ENCODE measurements at regions not wholly inside any gene's neighbourhood (a gene's known extent, or its start where the extent isn't known, plus 50 kb on each side); places are given as distances from the start of the nearest gene placed in this dataset.

DNA sequence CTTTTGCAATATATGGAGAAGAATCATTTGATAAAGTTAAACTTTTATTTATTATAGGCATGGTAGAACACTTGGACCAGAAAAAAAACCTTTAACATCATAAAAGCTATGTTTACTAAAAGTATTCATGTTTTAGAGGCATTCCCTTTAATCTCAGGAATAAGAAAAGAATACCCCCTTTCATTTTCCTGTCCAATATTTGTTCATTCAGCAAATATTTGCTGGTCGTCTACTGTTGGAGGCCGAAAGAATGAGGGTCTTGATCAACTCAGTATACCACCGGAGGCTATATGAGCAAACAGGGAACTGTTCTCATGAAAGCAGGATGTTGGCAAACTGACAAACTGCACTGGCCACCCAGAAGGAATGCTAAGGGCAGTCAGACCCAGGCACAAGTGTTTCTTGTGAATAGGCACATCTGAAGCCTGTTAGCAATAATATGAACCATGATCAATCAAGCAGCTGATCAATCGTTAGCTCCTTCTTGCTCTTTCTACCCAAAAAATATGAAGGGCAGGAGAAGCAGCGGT is 480.8 kb upstream of the FAT1 start:
- H3K36me3 ChIP-seq (ENCODE audit: control insufficient read depth in 2 of 2, insufficient read depth in 2 of 2, low read length in 2 of 2), result no peaks in the 10 kb centered on the region

DNA sequence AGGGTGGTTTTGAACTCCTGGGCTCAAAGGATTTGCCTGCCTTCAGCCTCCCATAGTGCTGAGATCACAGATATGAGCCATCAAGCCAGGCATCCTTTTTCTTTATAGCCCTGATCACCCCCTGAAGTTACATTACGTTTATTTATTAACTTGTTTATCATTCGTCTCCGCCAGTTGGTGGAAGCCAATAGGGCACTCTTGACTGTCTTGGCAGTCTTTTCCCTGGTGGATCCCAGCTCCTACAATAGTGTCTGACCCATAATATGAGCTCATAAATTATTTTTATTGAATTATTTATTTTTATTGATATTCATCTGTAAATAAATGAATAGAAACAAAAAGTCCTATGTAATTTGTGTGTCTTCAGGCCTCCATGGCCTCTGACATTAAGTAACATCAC is 484.3 kb upstream of the FAT1 start:
- Histone ChIP-seq H3K27ac (ENCODE audit: low read length) (no peak overlapping the region), H3K9me3 (ENCODE audit: control insufficient read depth in 2 of 2, low read length in 2 of 2) (no peaks in the 10 kb centered on the region), H3K4me3 (ENCODE audit: low read length in 2 of 2) (no peak overlapping the region), H3K4me1 (ENCODE audit: control insufficient read depth, insufficient read depth, low read length) (no peaks in the 10 kb centered on the region), H3K9ac (ENCODE audit: low read length in 2 of 2) (no peak overlapping the region), H3K27me3 (ENCODE audit: control insufficient read depth in 1 of 2, insufficient read depth in 2 of 2, low read length in 2 of 2) (no peaks in the 10 kb centered on the region), H3K36me3 (ENCODE audit: control insufficient read depth in 2 of 2, insufficient read depth in 2 of 2, low read length in 2 of 2) (no peaks in the 10 kb centered on the region)

More for the DNA sequence above, 480.8 kb upstream of the FAT1 start:
- no peak overlapping the region for H3K27ac ChIP-seq (ENCODE audit: low read length)
- no peak overlapping the region for H3K4me3 ChIP-seq (ENCODE audit: low read length in 2 of 2)
- H3K9ac ChIP-seq (ENCODE audit: low read length in 2 of 2), result no peak overlapping the region
- peaks cover 0 to 2% of the 10 kb centered on the region in 2 donors for H3K9me3 ChIP-seq (ENCODE audit: control insufficient read depth in 2 of 2, low read length in 2 of 2)
- no peaks in the 10 kb centered on the region for H3K27me3 ChIP-seq (ENCODE audit: control insufficient read depth in 1 of 2, insufficient read depth in 2 of 2, low read length in 2 of 2)
- no peaks in the 10 kb centered on the region for H3K4me1 ChIP-seq (ENCODE audit: control insufficient read depth, insufficient read depth, low read length)

DNA sequence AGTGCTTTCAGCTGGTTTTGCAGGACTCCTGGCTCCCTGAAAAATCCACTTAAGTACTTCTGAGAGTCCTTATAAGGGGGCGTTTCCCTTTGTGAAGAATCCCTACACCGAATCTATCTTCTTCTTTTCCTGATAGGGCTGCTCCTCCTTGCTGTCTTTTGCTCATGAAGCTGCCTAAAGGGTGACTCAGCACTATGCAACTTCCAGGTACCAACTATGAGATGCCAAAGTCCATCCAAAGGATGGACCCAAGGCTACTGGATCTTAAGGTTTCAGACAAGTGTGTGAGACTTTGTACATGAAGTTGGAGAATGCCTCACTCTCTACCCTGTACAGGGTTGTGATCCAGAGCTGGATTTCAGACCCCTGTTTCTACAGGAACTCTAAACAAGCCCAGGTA is 485.0 kb upstream of the FAT1 start:
- Histone ChIP-seq H3K4me1 (ENCODE audit: control insufficient read depth, insufficient read depth, low read length) (no peaks in the 10 kb centered on the region), H3K36me3 (ENCODE audit: control insufficient read depth in 2 of 2, insufficient read depth in 2 of 2, low read length in 2 of 2) (no peaks in the 10 kb centered on the region), H3K27ac (ENCODE audit: low read length) (no peak overlapping the region)

DNA sequence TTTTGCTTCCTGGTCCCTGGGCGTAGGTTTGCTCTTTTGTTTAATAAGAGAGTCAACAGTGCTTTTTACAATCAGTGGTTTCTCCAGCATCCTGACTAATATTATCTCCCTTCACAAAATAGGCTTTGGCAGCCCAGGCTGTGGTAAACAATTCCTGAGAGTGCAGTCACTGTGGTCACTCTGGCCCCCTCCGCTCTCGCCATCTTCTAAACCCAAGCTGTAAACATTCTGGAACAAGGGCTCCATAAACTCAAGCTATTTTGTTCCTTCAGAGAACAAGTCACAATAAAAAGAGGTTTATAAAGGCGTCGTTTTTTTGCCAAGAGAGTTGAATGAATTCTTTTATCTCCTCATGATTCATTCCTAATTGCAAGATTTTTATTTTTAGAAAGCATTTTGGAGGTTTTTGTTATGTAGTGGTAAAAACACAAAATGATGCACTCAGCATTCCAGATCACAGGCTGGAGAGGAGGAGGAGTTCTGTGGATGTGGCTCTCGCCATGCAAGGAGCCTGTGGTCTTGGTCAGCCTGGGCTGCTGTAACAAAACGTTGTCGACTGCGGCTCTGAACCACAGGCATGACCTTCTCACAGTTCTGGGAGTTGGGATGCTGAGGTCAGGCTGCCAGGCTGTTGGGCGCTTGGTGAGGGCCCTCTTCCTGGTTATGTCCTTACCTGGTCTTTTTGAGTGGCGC is 486.4 kb upstream of the FAT1 start:
- Histone ChIP-seq H3K27ac (ENCODE audit: low read length) (no peak overlapping the region), H3K27me3 (ENCODE audit: control insufficient read depth in 1 of 2, insufficient read depth in 2 of 2, low read length in 2 of 2) (no peaks in the 10 kb centered on the region), H3K9me3 (ENCODE audit: control insufficient read depth in 2 of 2, low read length in 2 of 2) (no peaks in the 10 kb centered on the region), H3K4me3 (ENCODE audit: low read length in 2 of 2) (no peak overlapping the region), H3K36me3 (ENCODE audit: control insufficient read depth in 2 of 2, insufficient read depth in 2 of 2, low read length in 2 of 2) (no peaks in the 10 kb centered on the region), H3K4me1 (ENCODE audit: control insufficient read depth, insufficient read depth, low read length) (no peaks in the 10 kb centered on the region), H3K9ac (ENCODE audit: low read length in 2 of 2) (no peak overlapping the region)

More for the DNA sequence above, 485.0 kb upstream of the FAT1 start:
- no peaks in the 10 kb centered on the region for H3K9me3 ChIP-seq (ENCODE audit: control insufficient read depth in 2 of 2, low read length in 2 of 2)
- H3K9ac ChIP-seq (ENCODE audit: low read length in 2 of 2), result no peak overlapping the region
- H3K27me3 ChIP-seq (ENCODE audit: control insufficient read depth in 1 of 2, insufficient read depth in 2 of 2, low read length in 2 of 2), result no peaks in the 10 kb centered on the region
- H3K4me3 ChIP-seq (ENCODE audit: low read length in 2 of 2), result no peak overlapping the region

DNA sequence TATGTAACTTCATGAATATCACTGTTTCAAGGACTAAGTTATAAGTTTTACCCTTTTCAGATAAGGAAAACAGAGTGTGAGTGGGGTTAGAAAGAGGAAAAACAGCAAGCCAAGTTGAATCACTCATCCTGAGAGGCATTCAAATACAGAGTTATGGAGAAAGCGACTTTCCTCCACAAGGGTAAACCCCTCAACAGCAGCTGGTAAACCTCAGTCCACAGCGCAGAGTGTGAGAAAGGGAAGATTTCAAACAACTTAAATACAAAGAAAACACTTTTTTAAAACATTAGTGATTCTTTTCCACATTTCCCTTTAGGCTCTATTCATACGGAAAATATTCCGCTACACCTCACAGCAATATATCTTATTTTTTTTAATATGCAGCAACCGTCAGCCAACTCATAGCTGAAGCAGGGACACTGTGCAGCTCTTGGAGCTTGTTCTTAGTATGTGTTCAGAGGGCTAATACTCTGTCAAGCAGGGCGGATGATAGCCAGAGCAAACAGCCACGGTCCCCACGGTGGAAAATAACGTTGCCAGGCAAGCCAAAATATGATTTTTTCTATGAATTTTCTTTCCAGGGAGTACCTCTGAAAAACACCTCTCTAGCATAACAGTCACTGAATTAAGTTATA is 488.9 kb upstream of the FAT1 start:
- H3K27ac ChIP-seq (ENCODE audit: low read length), result no peak overlapping the region
- no peaks in the 10 kb centered on the region for H3K4me1 ChIP-seq (ENCODE audit: control insufficient read depth, insufficient read depth, low read length)
- no peaks in the 10 kb centered on the region for H3K9me3 ChIP-seq (ENCODE audit: control insufficient read depth in 2 of 2, low read length in 2 of 2)
- H3K36me3 ChIP-seq (ENCODE audit: control insufficient read depth in 2 of 2, insufficient read depth in 2 of 2, low read length in 2 of 2), result no peaks in the 10 kb centered on the region
- no peak overlapping the region for H3K4me3 ChIP-seq (ENCODE audit: low read length in 2 of 2)
- H3K27me3 ChIP-seq (ENCODE audit: control insufficient read depth in 1 of 2, insufficient read depth in 2 of 2, low read length in 2 of 2), result no peaks in the 10 kb centered on the region
- H3K9ac ChIP-seq (ENCODE audit: low read length in 2 of 2), result no peak overlapping the region

DNA sequence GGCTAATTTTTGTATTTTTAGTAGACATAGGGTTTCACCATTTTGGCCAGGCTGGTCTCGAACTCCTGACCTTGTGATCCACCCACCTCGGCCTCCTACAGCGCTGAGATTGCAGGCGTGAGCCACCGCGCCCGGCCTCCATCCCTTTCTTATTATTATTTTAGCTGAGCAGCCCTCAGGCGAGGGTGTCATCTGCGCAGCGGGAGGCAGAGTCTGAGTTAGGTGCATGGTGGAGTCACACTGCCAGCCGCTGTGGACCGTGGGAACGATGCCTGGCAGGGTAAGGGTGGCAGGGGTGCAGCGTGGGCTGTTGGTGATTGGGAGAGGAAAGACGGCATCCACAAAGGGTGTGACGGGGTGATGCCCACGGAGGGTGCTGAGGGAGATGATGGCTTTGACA is 491.8 kb upstream of the FAT1 start:
- Histone ChIP-seq H3K36me3 (ENCODE audit: control insufficient read depth in 2 of 2, insufficient read depth in 2 of 2, low read length in 2 of 2) (no peaks in the 10 kb centered on the region), H3K9ac (ENCODE audit: low read length in 2 of 2) (no peak overlapping the region), H3K27me3 (ENCODE audit: control insufficient read depth in 1 of 2, insufficient read depth in 2 of 2, low read length in 2 of 2) (no peaks in the 10 kb centered on the region), H3K4me3 (ENCODE audit: low read length in 2 of 2) (no peak overlapping the region), H3K4me1 (ENCODE audit: control insufficient read depth, insufficient read depth, low read length) (no peaks in the 10 kb centered on the region), H3K9me3 (ENCODE audit: control insufficient read depth in 2 of 2, low read length in 2 of 2) (no peaks in the 10 kb centered on the region), H3K27ac (ENCODE audit: low read length) (no peak overlapping the region)

DNA sequence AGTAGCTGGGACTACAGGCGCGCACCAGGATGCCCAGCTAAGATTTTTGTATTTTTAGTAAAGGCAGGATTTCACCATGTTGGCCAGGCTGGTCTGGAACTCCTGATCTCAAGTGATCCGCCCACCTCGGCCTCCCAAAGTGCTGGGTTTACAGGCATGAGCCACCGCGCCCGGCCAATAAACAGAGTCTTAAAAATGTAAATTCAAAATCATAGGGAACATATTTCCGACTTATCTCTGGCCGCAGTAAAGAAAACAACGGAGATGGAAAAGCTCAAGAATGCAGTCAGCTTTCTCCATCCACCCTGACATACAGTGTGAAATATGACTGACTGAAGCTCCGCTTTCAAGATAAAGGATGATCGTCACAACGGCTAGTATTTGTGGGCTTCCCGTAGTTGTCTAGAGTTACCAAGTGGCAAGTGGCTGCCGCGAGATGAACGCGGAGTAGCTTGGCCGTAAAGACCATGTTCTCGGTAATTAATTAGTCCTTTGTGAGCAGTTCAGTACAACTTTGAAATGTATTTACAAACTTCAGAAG is 495.1 kb upstream of the FAT1 start:
- no peaks in the 10 kb centered on the region for H3K27me3 ChIP-seq (ENCODE audit: control insufficient read depth in 1 of 2, insufficient read depth in 2 of 2, low read length in 2 of 2)
- no peaks in the 10 kb centered on the region for H3K36me3 ChIP-seq (ENCODE audit: control insufficient read depth in 2 of 2, insufficient read depth in 2 of 2, low read length in 2 of 2)
- no peak overlapping the region for H3K27ac ChIP-seq (ENCODE audit: low read length)
- H3K4me1 ChIP-seq (ENCODE audit: control insufficient read depth, insufficient read depth, low read length), result no peaks in the 10 kb centered on the region
- no peak overlapping the region for H3K9ac ChIP-seq (ENCODE audit: low read length in 2 of 2)
- H3K4me3 ChIP-seq (ENCODE audit: low read length in 2 of 2), result no peak overlapping the region
- H3K9me3 ChIP-seq (ENCODE audit: control insufficient read depth in 2 of 2, low read length in 2 of 2), result no peaks in the 10 kb centered on the region

DNA sequence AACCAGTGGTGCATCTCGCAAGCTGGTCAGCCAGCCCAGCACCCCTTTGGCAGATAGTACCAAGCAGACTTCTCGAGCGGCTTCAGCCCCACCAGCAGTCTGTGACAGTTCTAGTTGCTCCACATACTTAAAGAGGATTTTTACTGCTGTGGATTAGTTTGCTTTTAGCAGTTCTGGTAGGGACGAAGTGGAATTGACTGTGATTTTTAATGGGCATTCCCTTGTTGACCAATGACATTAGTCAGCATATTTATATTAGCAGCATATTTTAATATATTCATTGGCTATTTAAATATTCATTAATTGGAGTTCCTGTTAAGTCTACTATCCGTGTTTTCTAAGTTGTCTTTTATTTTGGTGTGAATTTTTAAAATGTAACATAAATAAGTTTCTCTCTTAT is 500.9 kb upstream of the FAT1 start:
- H3K4me1 ChIP-seq (ENCODE audit: control insufficient read depth, insufficient read depth, low read length), result no peaks in the 10 kb centered on the region
- H3K27me3 ChIP-seq (ENCODE audit: control insufficient read depth in 1 of 2, insufficient read depth in 2 of 2, low read length in 2 of 2), result no peaks in the 10 kb centered on the region
- H3K36me3 ChIP-seq (ENCODE audit: control insufficient read depth in 2 of 2, insufficient read depth in 2 of 2, low read length in 2 of 2), result no peaks in the 10 kb centered on the region
- no peaks in the 10 kb centered on the region for H3K9me3 ChIP-seq (ENCODE audit: control insufficient read depth in 2 of 2, low read length in 2 of 2)
- no peak overlapping the region for H3K27ac ChIP-seq (ENCODE audit: low read length)
- H3K9ac ChIP-seq (ENCODE audit: low read length in 2 of 2), result no peak overlapping the region
- no peak overlapping the region for H3K4me3 ChIP-seq (ENCODE audit: low read length in 2 of 2)

DNA sequence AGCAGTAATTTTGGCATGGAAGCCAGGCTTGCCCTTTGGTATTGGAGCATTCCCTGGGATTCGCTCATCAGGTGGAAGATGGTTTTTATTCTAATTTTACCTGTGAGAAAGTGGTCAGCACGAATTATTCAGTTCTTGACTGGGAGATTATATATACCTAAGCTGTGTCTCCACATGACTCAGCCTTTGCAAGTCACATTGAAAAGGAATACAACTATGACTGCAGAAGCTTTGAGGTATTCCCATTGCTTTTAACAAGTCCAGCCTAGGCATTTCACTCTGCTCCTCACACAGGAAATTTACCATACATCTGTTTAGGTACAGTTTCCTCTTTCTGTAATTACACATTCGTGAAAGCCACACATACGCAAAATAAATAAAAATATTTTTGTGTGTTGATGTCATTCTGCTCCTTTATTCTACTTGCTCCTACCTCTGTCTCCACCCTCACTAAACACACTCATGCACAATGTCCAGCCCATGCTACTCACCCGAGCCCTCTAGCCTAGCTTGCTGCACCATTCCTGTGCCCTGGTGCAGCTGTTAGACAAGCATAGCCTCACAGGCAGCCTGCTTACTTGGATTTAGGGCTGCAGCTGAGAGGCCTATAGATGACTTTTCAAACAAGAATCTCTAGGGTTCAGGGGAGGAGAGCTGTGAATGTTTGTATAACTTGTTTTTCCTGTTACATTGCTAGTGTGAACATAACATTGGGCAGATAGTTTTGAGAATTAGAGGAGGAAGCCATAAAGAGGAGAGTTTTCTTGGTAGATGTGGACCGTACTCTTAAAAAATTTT is 504.4 kb upstream of the FAT1 start:
- no peaks in the 10 kb centered on the region for H3K36me3 ChIP-seq (ENCODE audit: control insufficient read depth in 2 of 2, insufficient read depth in 2 of 2, low read length in 2 of 2)
- no peaks in the 10 kb centered on the region for H3K27me3 ChIP-seq (ENCODE audit: control insufficient read depth in 1 of 2, insufficient read depth in 2 of 2, low read length in 2 of 2)
- no peaks in the 10 kb centered on the region for H3K4me1 ChIP-seq (ENCODE audit: control insufficient read depth, insufficient read depth, low read length)
- H3K4me3 ChIP-seq (ENCODE audit: low read length in 2 of 2), result no peak overlapping the region
- no peaks in the 10 kb centered on the region for H3K9me3 ChIP-seq (ENCODE audit: control insufficient read depth in 2 of 2, low read length in 2 of 2)
- no peak overlapping the region for H3K9ac ChIP-seq (ENCODE audit: low read length in 2 of 2)
- H3K27ac ChIP-seq (ENCODE audit: low read length), result no peak overlapping the region

DNA sequence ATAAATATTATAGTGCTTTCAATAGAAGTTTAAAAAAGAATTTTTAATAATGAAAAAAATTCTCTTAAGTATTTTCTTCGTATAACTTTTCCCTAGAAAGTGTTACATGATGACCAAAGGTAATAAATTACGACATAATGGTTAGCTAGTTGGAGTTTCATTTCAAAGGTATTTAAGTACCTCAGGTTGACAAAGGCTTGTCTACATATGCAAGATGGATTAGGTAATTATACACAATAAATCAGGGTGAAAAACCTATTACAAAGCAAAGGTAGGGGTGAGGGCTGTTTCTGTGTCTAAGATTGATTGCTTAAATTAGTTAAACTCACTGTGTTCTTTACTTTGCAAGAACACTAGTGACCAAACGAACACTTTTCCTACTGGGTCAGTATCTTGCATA is 508.5 kb upstream of the FAT1 start:
- no peaks in the 10 kb centered on the region for H3K36me3 ChIP-seq (ENCODE audit: control insufficient read depth in 2 of 2, insufficient read depth in 2 of 2, low read length in 2 of 2)
- H3K27me3 ChIP-seq (ENCODE audit: control insufficient read depth in 1 of 2, insufficient read depth in 2 of 2, low read length in 2 of 2), result no peaks in the 10 kb centered on the region
- no peak overlapping the region for H3K4me3 ChIP-seq (ENCODE audit: low read length in 2 of 2)
- no peak overlapping the region for H3K27ac ChIP-seq (ENCODE audit: low read length)
- H3K4me1 ChIP-seq (ENCODE audit: control insufficient read depth, insufficient read depth, low read length), result no peaks in the 10 kb centered on the region
- H3K9ac ChIP-seq (ENCODE audit: low read length in 2 of 2), result no peak overlapping the region
- H3K9me3 ChIP-seq (ENCODE audit: control insufficient read depth in 2 of 2, low read length in 2 of 2), result no peaks in the 10 kb centered on the region
